H1 (cell line): ENCODE measurements at regions not wholly inside any gene's neighbourhood (a gene's known extent, or its start where the extent isn't known, plus 50 kb on each side); places are given as distances from the start of the nearest gene placed in this dataset.

Experiments
- CTCF ChIA-PET: fragments of 300-600 bp; sonication (Branson Sonifier 250); formaldehyde crosslinking; loops from one replicate; lab custom pipeline; 2021; ENCODE audit not compliant: partially characterized antibody; lab: Charles Lee
- POLR2A ChIA-PET: fragments of 300-600 bp; sonication (Branson Sonifier 250); formaldehyde crosslinking; loops from one replicate; lab custom pipeline; 2021; ENCODE audit warnings: inconsistent platforms; ENCODE audit not compliant: partially characterized antibody; lab: Charles Lee
- DNase-seq, 2 experiments: peaks; one replicate each; pipeline versions ENCODE4 v3.0.0 to v3.0.0-alpha.2; 2010 to 2022; ENCODE audit warnings: low spot score in 2 of 2, low read depth in 1 of 2, mixed read lengths in 1 of 2
- FAIRE-seq: peaks from 2 replicates; lab custom pipeline; 2011; peaks lifted over from hg19 to GRCh38; lab: Jason Lieb, UNC
- H2AFZ ChIP-seq: 2 replicates; pipeline ENCODE4 v1.8.1; 2012; ENCODE audit warnings: low read length, inconsistent platforms
- H2AK5ac ChIP-seq: 2 replicates; pipeline ENCODE4 v1.6.1; 2013; ENCODE audit warnings: low read depth, low read length
- H2BK120ac ChIP-seq: replicated peaks from 2 replicates; pipeline ENCODE3; 2013; ENCODE audit warnings: low read depth, low read length, inconsistent platforms
- H2BK12ac ChIP-seq: 2 replicates; pipeline ENCODE4 v1.6.1; 2013; ENCODE audit warnings: low read depth, low read length
- H2BK15ac ChIP-seq: 2 replicates; pipeline ENCODE4 v1.6.1; 2013; ENCODE audit warnings: low read length
- H2BK20ac ChIP-seq: 2 replicates; pipeline ENCODE4 v1.6.1; 2013; ENCODE audit warnings: low read length
- H2BK5ac ChIP-seq: 2 replicates; pipeline ENCODE4 v1.6.1; 2013; ENCODE audit warnings: low read depth, low read length
- H3K14ac ChIP-seq: 2 replicates; pipeline ENCODE4 v1.6.1; 2013; ENCODE audit warnings: inconsistent platforms; ENCODE audit not compliant: insufficient read length
- H3K18ac ChIP-seq: 2 replicates; pipeline ENCODE4 v1.6.1; 2013; ENCODE audit warnings: low read length; ENCODE audit errors: extremely low read depth
- H3K23ac ChIP-seq: 2 replicates; pipeline ENCODE4 v1.6.1; 2013; ENCODE audit warnings: inconsistent platforms; ENCODE audit not compliant: insufficient read length
- H3K23me2 ChIP-seq: 2 replicates; pipeline ENCODE4 v1.6.1; 2013; ENCODE audit warnings: low read depth, low read length
- H3K27ac ChIP-seq: 2 replicates; pipeline ENCODE4 v1.6.1; 2011; ENCODE audit warnings: low read depth, low read length, inconsistent platforms
- H3K27me3 ChIP-seq, 4 experiments: replicated peaks in 1 of 4; 1 replicate in 1 of 4; 2 replicates in 3 of 4; pipeline versions ENCODE4 v1.6.1 to v1.8.1; 2011 to 2013; ENCODE audit warnings: low read length in 3 of 4, mild to moderate bottlenecking in 3 of 4, inconsistent platforms in 2 of 4, mixed read lengths in 2 of 4, moderate library complexity in 1 of 4; ENCODE audit not compliant: control insufficient read depth in 3 of 4, insufficient read depth in 3 of 4; ENCODE audit errors: extremely low read depth in 1 of 4
- H3K36me3 ChIP-seq, 4 experiments: 2 replicates each; pipeline versions ENCODE4 v1.6.1 to v1.8.1; 2011 to 2013; ENCODE audit warnings: mild to moderate bottlenecking in 4 of 4, low read length in 3 of 4, moderate library complexity in 2 of 4, control low read depth in 1 of 4, inconsistent platforms in 1 of 4; ENCODE audit not compliant: insufficient read depth in 4 of 4, control insufficient read depth in 2 of 4
- H3K4ac ChIP-seq: replicated peaks from 2 replicates; pipeline ENCODE3; 2013; ENCODE audit warnings: low read length, low read depth, mixed read lengths, inconsistent platforms; ENCODE audit not compliant: insufficient read length
- H3K4me1 ChIP-seq, 4 experiments: replicated peaks in 1 of 4; 1 replicate in 1 of 4; 2 replicates in 3 of 4; pipeline versions ENCODE4 v1.6.1 to v1.8.1; 2011 to 2013; ENCODE audit warnings: low read length in 3 of 4, inconsistent platforms in 2 of 4, mixed read lengths in 1 of 4; ENCODE audit not compliant: insufficient read depth in 4 of 4, control insufficient read depth in 3 of 4
- H3K4me2 ChIP-seq, 2 experiments: 2 replicates each; pipeline versions ENCODE4 v1.6.1 to v1.8.1; 2011 to 2013; ENCODE audit warnings: low read depth in 2 of 2, low read length in 2 of 2, control low read depth in 1 of 2, inconsistent platforms in 1 of 2, mild to moderate bottlenecking in 1 of 2; ENCODE audit not compliant: insufficient read depth in 1 of 2
- H3K4me3 ChIP-seq, 4 experiments: fragments of 200-600, 300-600 bp in 1 of 4; sonication (generic), shearing (Covaris generic), sonication (Bioruptor Twin) in 1 of 4; 2 replicates each; pipeline versions ENCODE4 v1.5.1 to v1.8.1; 2011 to 2016; ENCODE audit warnings: low read length in 4 of 4, low read depth in 3 of 4, control low read depth in 2 of 4, inconsistent platforms in 2 of 4, mild to moderate bottlenecking in 2 of 4, mixed read lengths in 1 of 4, moderate library complexity in 1 of 4; ENCODE audit not compliant: insufficient read depth in 2 of 4; ENCODE audit errors: extremely low read depth in 1 of 4
- H3K56ac ChIP-seq: replicated peaks from 2 replicates; pipeline ENCODE3; 2013; ENCODE audit warnings: low read depth, mild to moderate bottlenecking, mixed read lengths, low read length, inconsistent platforms; ENCODE audit not compliant: insufficient read length
- H3K79me1 ChIP-seq: 2 replicates; pipeline ENCODE4 v1.6.1; 2013; ENCODE audit warnings: low read depth, low read length, control low read depth
- H3K79me2 ChIP-seq, 2 experiments: 2 replicates each; pipeline versions ENCODE4 v1.6.1 to v1.8.1; 2012 to 2013; ENCODE audit warnings: low read length in 2 of 2, mild to moderate bottlenecking in 2 of 2, inconsistent platforms in 1 of 2; ENCODE audit not compliant: insufficient read depth in 2 of 2, control insufficient read depth in 1 of 2
- H3K9ac ChIP-seq, 4 experiments: replicated peaks in 1 of 4; 1 replicate in 1 of 4; 2 replicates in 3 of 4; pipeline versions ENCODE4 v1.6.1 to v1.8.1; 2011 to 2013; ENCODE audit warnings: low read depth in 3 of 4, low read length in 3 of 4, control low read depth in 2 of 4, mild to moderate bottlenecking in 2 of 4, moderate library complexity in 2 of 4, inconsistent platforms in 1 of 4; ENCODE audit errors: extremely low read depth in 1 of 4
- H3K9me3 ChIP-seq, 2 experiments: 2 replicates each; pipeline versions ENCODE4 v1.6.1 to v1.8.1; 2012 to 2013; ENCODE audit warnings: mild to moderate bottlenecking in 2 of 2, moderate library complexity in 2 of 2, control low read depth in 1 of 2, inconsistent platforms in 1 of 2, low read depth in 1 of 2, low read length in 1 of 2, mixed read lengths in 1 of 2; ENCODE audit not compliant: insufficient read depth in 2 of 2
- H4K20me1 ChIP-seq, 2 experiments: replicated peaks in 1 of 2; 2 replicates each; pipeline versions ENCODE3 to v1.8.1; 2011 to 2013; ENCODE audit warnings: inconsistent platforms in 2 of 2, low read length in 2 of 2, mild to moderate bottlenecking in 1 of 2; ENCODE audit not compliant: insufficient read depth in 2 of 2, control insufficient read depth in 1 of 2
- H4K5ac ChIP-seq: 2 replicates; pipeline ENCODE4 v1.6.1; 2013; ENCODE audit warnings: low read length, low read depth, mixed read lengths, inconsistent platforms; ENCODE audit not compliant: insufficient read length
- H4K8ac ChIP-seq: 2 replicates; pipeline ENCODE4 v1.8.0; 2013; ENCODE audit warnings: mild to moderate bottlenecking, moderate library complexity, low read length, inconsistent platforms; ENCODE audit not compliant: insufficient read depth; ENCODE audit errors: extremely low read depth
- H4K91ac ChIP-seq: replicated peaks from 2 replicates; pipeline ENCODE3; 2013; ENCODE audit warnings: low read length, mixed read lengths, inconsistent platforms; ENCODE audit not compliant: insufficient read length
- BRCA1 ChIP-seq: IDR thresholded peaks from 2 replicates; pipeline ENCODE4 v1.6.1; 2012; ENCODE audit warnings: low read depth, low read length, improper control_type of control experiment
- CBX8 ChIP-seq: fragments of 300-800, 300-1000 bp; sonication (generic); IDR thresholded peaks from 2 replicates; pipeline ENCODE4 v1.7.1; 2016; ENCODE audit warnings: low read depth, low read length, borderline replicate concordance
- CEBPB ChIP-seq: IDR thresholded peaks from 2 replicates; pipeline ENCODE4 v1.6.1; 2012; ENCODE audit warnings: low read depth, low read length
- CHD2 ChIP-seq: IDR thresholded peaks from 2 replicates; pipeline ENCODE4 v1.6.1; 2012; ENCODE audit warnings: low read length, improper control_type of control experiment
- GTF2F1 ChIP-seq: IDR thresholded peaks from 2 replicates; pipeline ENCODE4 v1.6.1; 2012; ENCODE audit warnings: low read depth, low read length, improper control_type of control experiment, borderline replicate concordance
- HDAC6 ChIP-seq: IDR thresholded peaks from one replicate; pipeline ENCODE4 v1.7.1; 2012; ENCODE audit warnings: low read depth, mild to moderate bottlenecking, inconsistent platforms, low read length, moderate library complexity
- JUND ChIP-seq: IDR thresholded peaks from 2 replicates; pipeline ENCODE4 v1.6.1; 2011; ENCODE audit warnings: mild to moderate bottlenecking, improper control_type of control experiment, low read length
- MAFK ChIP-seq: IDR thresholded peaks from 2 replicates; pipeline ENCODE4 v1.6.1; 2012; ENCODE audit warnings: low read depth, mild to moderate bottlenecking, improper control_type of control experiment, low read length
- MAX ChIP-seq: IDR thresholded peaks from 2 replicates; pipeline ENCODE4 v1.6.1; 2012; ENCODE audit warnings: inconsistent platforms
- NANOG ChIP-seq: IDR thresholded peaks from 2 replicates; pipeline ENCODE4 v1.6.1; 2011; ENCODE audit warnings: low read length, low read depth, mild to moderate bottlenecking, inconsistent platforms; ENCODE audit not compliant: insufficient read depth, poor library complexity, severe bottlenecking
- SP2 ChIP-seq: IDR thresholded peaks from 2 replicates; pipeline ENCODE4 v1.6.1; 2012; ENCODE audit warnings: mild to moderate bottlenecking, low read length, inconsistent platforms
- TAF1 ChIP-seq: IDR thresholded peaks from 2 replicates; pipeline ENCODE4 v1.6.1; 2011; ENCODE audit warnings: mild to moderate bottlenecking, low read depth, low read length
- USF2 ChIP-seq: IDR thresholded peaks from 2 replicates; pipeline ENCODE4 v1.6.1; 2011; ENCODE audit warnings: low read length, improper control_type of control experiment
- ZNF274 ChIP-seq: IDR thresholded peaks from 2 replicates; pipeline ENCODE4 v1.7.0; 2012; ENCODE audit warnings: low read length, borderline replicate concordance; ENCODE audit errors: extremely low read depth
- WGBS, 2 experiments: shearing (Covaris generic) in 1 of 2; methylation state at CpG; one replicate each; pipeline versions ENCODE4 v1.1.6 to v1.1.7; 2013 to 2015; ENCODE audit warnings: low lambda C conversion rate in 2 of 2, mixed read lengths in 2 of 2, inconsistent platforms in 1 of 2, low coverage in 1 of 2, missing lambda C conversion rate in 1 of 2; ENCODE audit not compliant: insufficient replicate concordance in 2 of 2, insufficient coverage in 1 of 2, insufficient read length in 1 of 2; ENCODE audit errors: extremely low coverage in 1 of 2, missing lambda C conversion rate in 1 of 2; 5-methylcytosine and 5-hydroxymethylcytosine counted together

- Histone ChIP-seq H2BK120ac (no peak overlapping the region), H3K79me1 (no peaks in the 10 kb centered on the region), H3K18ac (no peak overlapping the region), H3K36me3 (peaks cover 0 to 9% (median 2%) of the 10 kb centered on the region in 4 experiments; a peak in 3 of 8 replicates), H3K23ac (no peak overlapping the region), H2BK20ac (no peak overlapping the region), H3K27me3 (no peaks in the 10 kb centered on the region), H3K4me1 (no peaks in the 10 kb centered on the region), H2AFZ (no peak overlapping the region), H3K4ac (no peak overlapping the region), H3K79me2 (no peaks in the 10 kb centered on the region), H2AK5ac (no peak overlapping the region), H2BK5ac (no peak overlapping the region), H3K14ac (no peak overlapping the region), H2BK15ac (no peak overlapping the region), H4K8ac (no peak overlapping the region), H3K27ac (no peak overlapping the region), H3K9ac (no peak overlapping the region), H3K23me2 (no peaks in the 10 kb centered on the region), H3K56ac (no peak overlapping the region), H4K20me1 (no peaks in the 10 kb centered on the region), H3K9me3 (peaks cover 18 to 21% of the 10 kb centered on the region in 2 experiments; a peak in 3 of 4 replicates), H4K5ac (no peak overlapping the region), H4K91ac (no peak overlapping the region), H3K4me3 (no peak overlapping the region), H3K4me2 (no peak overlapping the region), H2BK12ac (no peak overlapping the region)
- POLR2A ChIA-PET = interaction anchor here (1.4 kb wide), 1 partner anchor 20 kb away, joined by 3 read pairs; no protein-coding TSS in a partner anchor
- FAIRE-seq (no peak), DNase-seq (no peak)
- CTCF ChIA-PET = no interaction called here
- WGBS, 2 experiments = 86% methylated on average over 1 of the region's 1 CpG; no CpG with 5 or more reads in 1 of the 2 experiments
- TF ChIP-seq GTF2F1 (no peak), MAX (no peak), JUND (no peak), ZNF274 (no peak), TAF1 (no peak), SP2 (no peak), CHD2 (no peak), NANOG (no peak), MAFK (no peak), BRCA1 (no peak), USF2 (no peak), HDAC6 (no peak), CBX8 (no peak), CEBPB (no peak)
Observed at GRCh38 chr16:17817260-17817659, 346.5 kb upstream of the XYLT1 start.
